B cell (primary cell): ENCODE measurements at regions not wholly inside any gene's neighbourhood (a gene's known extent, or its start where the extent isn't known, plus 50 kb on each side); places are given as distances from the start of the nearest gene placed in this dataset.

Experiments
- CTCF ChIP-seq: fragments of 200-600 bp; IDR thresholded peaks from one replicate; pipeline ENCODE4 v1.8.0; 2022; ENCODE audit warnings: antibody characterized with exemption, mild to moderate bottlenecking
- EZH2 ChIP-seq: IDR thresholded peaks from 2 replicates; pipeline ENCODE4 v1.6.1; 2012; ENCODE audit warnings: borderline replicate concordance, low read depth, mild to moderate bottlenecking, moderate library complexity, low read length; ENCODE audit not compliant: insufficient read depth, poor library complexity, severe bottlenecking

- TF ChIP-seq CTCF: no peak
- no peak for TF ChIP-seq EZH2
These were observed 215.9 kb downstream of the SP3 start for GRCh38 chr2:173749315-173749714.
